ENCODE measurements at regions not wholly inside any gene's neighbourhood (a gene's known extent, or its start where the extent isn't known, plus 50 kb on each side); places are given as distances from the start of the nearest gene placed in this dataset.

- Histone ChIP-seq H3K27me3 (ENCODE audit: insufficient read depth, poor library complexity, severe bottlenecking) (no peaks in the 10 kb centered on the region), H3K4me3 (replicated peaks; ENCODE audit: insufficient read depth, low read length) (no peak overlapping the region), H3K27ac (replicated peaks) (no peak overlapping the region)
- DNase-seq (ENCODE audit: low read depth in 1 of 2, low spot score in 1 of 2), result no peak
- TF ChIP-seq REST (IDR thresholded peaks at IDR 0.05; ENCODE audit: insufficient replicate concordance, low read depth), result no peak
- no peak for TF ChIP-seq CTCF (IDR thresholded peaks at IDR 0.05; ENCODE audit: insufficient read depth, low read length)
- TF ChIP-seq SPI1 (IDR thresholded peaks at IDR 0.05; ENCODE audit: borderline replicate concordance, low read depth), result no peak
- TF ChIP-seq GABPA (IDR thresholded peaks at IDR 0.05; ENCODE audit: low read depth), result no peak
- TF ChIP-seq POLR2AphosphoS5 (IDR thresholded peaks at IDR 0.05; ENCODE audit: low read depth), result no peak
Measured at GRCh38 chr1:34280509-34280908, 103.8 kb downstream of the C1orf94 start.

GRCh38 chr1:34283142-34283541, 106.4 kb downstream of the C1orf94 start:
- TF ChIP-seq SPI1 (IDR thresholded peaks at IDR 0.05; ENCODE audit: borderline replicate concordance, low read depth) (no peak), POLR2AphosphoS5 (IDR thresholded peaks at IDR 0.05; ENCODE audit: low read depth) (no peak), GABPA (IDR thresholded peaks at IDR 0.05; ENCODE audit: low read depth) (no peak), CTCF (IDR thresholded peaks at IDR 0.05; ENCODE audit: insufficient read depth, low read length) (no peak), REST (IDR thresholded peaks at IDR 0.05; ENCODE audit: insufficient replicate concordance, low read depth) (no peak)
- no peak overlapping the region for H3K4me3 ChIP-seq (replicated peaks; ENCODE audit: insufficient read depth, low read length)
- H3K27me3 ChIP-seq (ENCODE audit: insufficient read depth, poor library complexity, severe bottlenecking), result no peaks in the 10 kb centered on the region
- H3K27ac ChIP-seq (replicated peaks), result no peak overlapping the region
- no peak for DNase-seq (ENCODE audit: low read depth in 1 of 2, low spot score in 1 of 2)

GRCh38 chr1:34286511-34286910, 109.8 kb downstream of the C1orf94 start:
- Histone ChIP-seq H3K4me3 (replicated peaks; ENCODE audit: insufficient read depth, low read length) (no peak overlapping the region), H3K27me3 (ENCODE audit: insufficient read depth, poor library complexity, severe bottlenecking) (no peaks in the 10 kb centered on the region), H3K27ac (replicated peaks) (no peak overlapping the region)
- TF ChIP-seq SPI1 (IDR thresholded peaks at IDR 0.05; ENCODE audit: borderline replicate concordance, low read depth) (no peak), POLR2AphosphoS5 (IDR thresholded peaks at IDR 0.05; ENCODE audit: low read depth) (no peak), REST (IDR thresholded peaks at IDR 0.05; ENCODE audit: insufficient replicate concordance, low read depth) (no peak), CTCF (IDR thresholded peaks at IDR 0.05; ENCODE audit: insufficient read depth, low read length) (no peak), GABPA (IDR thresholded peaks at IDR 0.05; ENCODE audit: low read depth) (no peak)
- no peak for DNase-seq (ENCODE audit: low read depth in 1 of 2, low spot score in 1 of 2)

Data from HL-60 (cell line).